SK-N-MC (cell line): ENCODE measurements at regions not wholly inside any gene's neighbourhood (a gene's known extent, or its start where the extent isn't known, plus 50 kb on each side); places are given as distances from the start of the nearest gene placed in this dataset.

Experiments used
- EZH2 ChIP-seq: fragments of 200-600 bp; sonication (generic); IDR thresholded peaks from one replicate; pipeline ENCODE4 v1.6.1; 2017; ENCODE audit warnings: antibody characterized with exemption
- FOXP2 ChIP-seq: optimal IDR thresholded peaks from 2 replicates; pipeline ENCODE3; 2011; ENCODE audit warnings: mild to moderate bottlenecking, moderate library complexity; ENCODE audit not compliant: insufficient read depth; ENCODE audit errors: extremely low read length, control extremely low read depth
- POLR2AphosphoS5 ChIP-seq: IDR thresholded peaks from 2 replicates; pipeline ENCODE4 v1.6.1; 2012; ENCODE audit warnings: mild to moderate bottlenecking, low read depth, low read length, borderline replicate concordance

DNA sequence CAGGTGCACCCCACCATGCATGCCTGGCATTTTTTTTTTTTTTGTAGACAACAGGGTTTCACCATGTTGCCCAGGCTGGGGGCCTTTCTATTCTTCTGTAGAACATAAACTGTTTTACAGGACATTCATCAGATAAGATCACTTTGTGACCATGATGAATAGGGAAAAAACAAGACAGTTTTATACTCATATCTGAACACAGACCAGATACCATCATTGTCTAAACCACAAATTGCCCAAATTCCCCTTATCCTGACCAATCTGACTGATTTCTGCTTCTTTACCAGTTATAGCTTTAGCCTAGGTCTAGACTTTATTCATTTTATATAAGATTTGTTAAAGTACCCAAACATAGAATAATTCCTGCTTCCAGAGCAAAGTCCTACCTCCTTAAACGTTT, 1699.3 kb upstream of the TMEFF2 start:
- TF ChIP-seq EZH2 (no peak), POLR2AphosphoS5 (no peak), FOXP2 (no peak)
